ENCODE measurements at regions not wholly inside any gene's neighbourhood (a gene's known extent, or its start where the extent isn't known, plus 50 kb on each side); places are given as distances from the start of the nearest gene placed in this dataset.

- POLR2A ChIA-PET = no interaction called here
- Mint-ChIP-seq H3K36me3 (no peaks in the 10 kb centered on the region), H3K9me3 (no peaks in the 10 kb centered on the region), H3K27me3 (peaks cover 12% of the 10 kb centered on the region), H3K27ac (no peak overlapping the region), H3K4me3 (no peak overlapping the region), H3K4me1 (no peaks in the 10 kb centered on the region)
- DNase-seq (no peak), ATAC-seq (ENCODE audit: low read depth) (no peak)
These were observed 225.9 kb upstream of the XYLT1 start for GRCh38 chr16:17696616-17697015.

GRCh38 chr16:17692484-17692883 is 221.7 kb upstream of the XYLT1 start:
- no peaks in the 10 kb centered on the region for H3K9me3 Mint-ChIP-seq
- H3K4me3 Mint-ChIP-seq = no peak overlapping the region
- no peak for DNase-seq
- no peak for ATAC-seq (ENCODE audit: low read depth)
- POLR2A ChIA-PET = no interaction called here
- no peaks in the 10 kb centered on the region for H3K4me1 Mint-ChIP-seq
- no peaks in the 10 kb centered on the region for H3K36me3 Mint-ChIP-seq
- H3K27ac Mint-ChIP-seq = no peak overlapping the region
- H3K27me3 Mint-ChIP-seq = peaks cover 16% of the 10 kb centered on the region

GRCh38 chr16:17691899-17692176 is 221.1 kb upstream of the XYLT1 start:
- H3K27me3 Mint-ChIP-seq = peaks cover 16% of the 10 kb centered on the region
- ATAC-seq (ENCODE audit: low read depth) = no peak
- POLR2A ChIA-PET = no interaction called here
- H3K4me1 Mint-ChIP-seq = no peaks in the 10 kb centered on the region
- no peaks in the 10 kb centered on the region for H3K36me3 Mint-ChIP-seq
- H3K4me3 Mint-ChIP-seq = no peak overlapping the region
- no peaks in the 10 kb centered on the region for H3K9me3 Mint-ChIP-seq
- no peak for DNase-seq
- no peak overlapping the region for H3K27ac Mint-ChIP-seq

- no peaks in the 10 kb centered on the region for H3K9me3 Mint-ChIP-seq
- peaks cover 16% of the 10 kb centered on the region for H3K27me3 Mint-ChIP-seq
- ATAC-seq (ENCODE audit: low read depth) (no peak), DNase-seq (no peak)
- POLR2A ChIA-PET = no interaction called here
- no peak overlapping the region for H3K4me3 Mint-ChIP-seq
- H3K36me3 Mint-ChIP-seq = no peaks in the 10 kb centered on the region
- H3K4me1 Mint-ChIP-seq = no peaks in the 10 kb centered on the region
- no peak overlapping the region for H3K27ac Mint-ChIP-seq
These were observed 220.5 kb upstream of the XYLT1 start for GRCh38 chr16:17691106-17691898.

- Mint-ChIP-seq H3K27me3 (peaks cover 10% of the 10 kb centered on the region), H3K9me3 (no peaks in the 10 kb centered on the region), H3K4me3 (no peak overlapping the region), H3K4me1 (no peaks in the 10 kb centered on the region), H3K27ac (no peak overlapping the region), H3K36me3 (no peaks in the 10 kb centered on the region)
- ATAC-seq (ENCODE audit: low read depth) = no peak
- POLR2A ChIA-PET = no interaction called here
- no peak for DNase-seq
These were observed 214.7 kb upstream of the XYLT1 start for GRCh38 chr16:17685447-17685846.

GRCh38 chr16:17683281-17683680 is 212.5 kb upstream of the XYLT1 start:
- Mint-ChIP-seq H3K27me3 (peaks cover 4% of the 10 kb centered on the region), H3K36me3 (no peaks in the 10 kb centered on the region), H3K4me1 (no peaks in the 10 kb centered on the region), H3K4me3 (no peak overlapping the region), H3K9me3 (peaks cover 2% of the 10 kb centered on the region), H3K27ac (no peak overlapping the region)
- ATAC-seq (ENCODE audit: low read depth) (no peak), DNase-seq (no peak)
- POLR2A ChIA-PET = no interaction called here

- Mint-ChIP-seq H3K27ac (no peak overlapping the region), H3K4me3 (no peak overlapping the region), H3K27me3 (peaks cover 11% of the 10 kb centered on the region), H3K4me1 (no peaks in the 10 kb centered on the region), H3K9me3 (peaks cover 2% of the 10 kb centered on the region), H3K36me3 (no peaks in the 10 kb centered on the region)
- POLR2A ChIA-PET = no interaction called here
- DNase-seq (no peak), ATAC-seq (ENCODE audit: low read depth) (no peak)
These were observed 205.4 kb upstream of the XYLT1 start for GRCh38 chr16:17676171-17676570.

- H3K27ac Mint-ChIP-seq = no peak overlapping the region
- POLR2A ChIA-PET = no interaction called here
- H3K36me3 Mint-ChIP-seq = no peaks in the 10 kb centered on the region
- no peak for ATAC-seq (ENCODE audit: low read depth)
- H3K27me3 Mint-ChIP-seq = peaks cover 8% of the 10 kb centered on the region
- no peaks in the 10 kb centered on the region for H3K4me1 Mint-ChIP-seq
- no peak overlapping the region for H3K4me3 Mint-ChIP-seq
- DNase-seq = no peak
- H3K9me3 Mint-ChIP-seq = no peaks in the 10 kb centered on the region
These were observed 197.6 kb upstream of the XYLT1 start for GRCh38 chr16:17668386-17668785.

- H3K4me1 Mint-ChIP-seq = no peaks in the 10 kb centered on the region
- H3K27ac Mint-ChIP-seq = no peak overlapping the region
- H3K36me3 Mint-ChIP-seq = no peaks in the 10 kb centered on the region
- DNase-seq (no peak), ATAC-seq (ENCODE audit: low read depth) (no peak)
- POLR2A ChIA-PET = no interaction called here
- H3K4me3 Mint-ChIP-seq = no peak overlapping the region
- no peaks in the 10 kb centered on the region for H3K9me3 Mint-ChIP-seq
- H3K27me3 Mint-ChIP-seq = peaks cover 2% of the 10 kb centered on the region
These were observed 195.5 kb upstream of the XYLT1 start for GRCh38 chr16:17666293-17666692.

GRCh38 chr16:17658881-17659280 is 188.1 kb upstream of the XYLT1 start:
- H3K27ac Mint-ChIP-seq = no peak overlapping the region
- H3K27me3 Mint-ChIP-seq = peaks cover 15% of the 10 kb centered on the region
- H3K9me3 Mint-ChIP-seq = no peaks in the 10 kb centered on the region
- POLR2A ChIA-PET = no interaction called here
- DNase-seq (no peak), ATAC-seq (ENCODE audit: low read depth) (no peak)
- no peaks in the 10 kb centered on the region for H3K36me3 Mint-ChIP-seq
- no peaks in the 10 kb centered on the region for H3K4me1 Mint-ChIP-seq
- no peak overlapping the region for H3K4me3 Mint-ChIP-seq

GRCh38 chr16:17657045-17657444 is 186.3 kb upstream of the XYLT1 start:
- no peaks in the 10 kb centered on the region for H3K9me3 Mint-ChIP-seq
- H3K4me1 Mint-ChIP-seq = no peaks in the 10 kb centered on the region
- H3K27ac Mint-ChIP-seq = no peak overlapping the region
- POLR2A ChIA-PET = no interaction called here
- ATAC-seq (ENCODE audit: low read depth) (no peak), DNase-seq (no peak)
- H3K27me3 Mint-ChIP-seq = peaks cover 17% of the 10 kb centered on the region
- no peak overlapping the region for H3K4me3 Mint-ChIP-seq
- H3K36me3 Mint-ChIP-seq = no peaks in the 10 kb centered on the region

- DNase-seq = no peak
- POLR2A ChIA-PET = no interaction called here
- Mint-ChIP-seq H3K36me3 (no peaks in the 10 kb centered on the region), H3K4me1 (no peaks in the 10 kb centered on the region), H3K9me3 (no peaks in the 10 kb centered on the region), H3K27ac (no peak overlapping the region), H3K27me3 (peaks cover 17% of the 10 kb centered on the region), H3K4me3 (no peak overlapping the region)
- no peak for ATAC-seq (ENCODE audit: low read depth)
These were observed 183.8 kb upstream of the XYLT1 start for GRCh38 chr16:17654571-17654970.

- Mint-ChIP-seq H3K36me3 (no peaks in the 10 kb centered on the region), H3K4me1 (no peaks in the 10 kb centered on the region), H3K4me3 (no peak overlapping the region), H3K27ac (no peak overlapping the region), H3K9me3 (no peaks in the 10 kb centered on the region), H3K27me3 (peaks cover 17% of the 10 kb centered on the region)
- DNase-seq (no peak), ATAC-seq (ENCODE audit: low read depth) (no peak)
- POLR2A ChIA-PET = no interaction called here
These were observed 183.4 kb upstream of the XYLT1 start for GRCh38 chr16:17654142-17654541.

- ATAC-seq (ENCODE audit: low read depth) = no peak
- no peak for DNase-seq
- Mint-ChIP-seq H3K27me3 (peaks cover 6% of the 10 kb centered on the region), H3K9me3 (peaks cover 2% of the 10 kb centered on the region), H3K27ac (no peak overlapping the region), H3K4me1 (no peaks in the 10 kb centered on the region), H3K36me3 (no peaks in the 10 kb centered on the region), H3K4me3 (no peak overlapping the region)
- POLR2A ChIA-PET = no interaction called here
These were observed 177.4 kb upstream of the XYLT1 start for GRCh38 chr16:17647879-17648872.

Measured in activated naive CD8-positive, alpha-beta T cell treated with anti-CD3 and anti-CD28 coated beads, Interleukin-2, amount 10 ng/mL, durations not matched to agents 7 days and 5 days (primary cell).